ENCODE measurements at regions not wholly inside any gene's neighbourhood (a gene's known extent, or its start where the extent isn't known, plus 50 kb on each side); places are given as distances from the start of the nearest gene placed in this dataset.

DNA sequence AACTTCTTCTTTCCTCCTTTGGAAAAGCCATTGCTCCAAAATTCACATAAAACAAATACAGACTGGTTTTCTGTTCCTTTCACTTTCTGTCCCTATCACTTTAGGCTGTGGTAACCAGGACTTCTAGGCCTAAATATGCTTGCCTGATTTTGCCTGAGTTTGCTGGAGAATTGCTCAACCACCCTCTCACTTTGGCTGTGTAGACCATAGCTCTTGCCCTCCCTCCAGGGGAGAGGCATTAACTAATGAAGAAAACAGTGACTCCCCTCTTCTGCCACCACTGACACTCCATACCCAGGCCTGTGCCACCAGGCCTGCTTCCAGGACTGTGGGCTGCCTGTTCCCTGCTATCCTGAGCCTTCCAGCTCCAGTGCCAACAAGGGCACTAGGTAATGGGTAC is 163.5 kb downstream of the TOMM20 start:
- no peak overlapping the region for H3K27ac ChIP-seq (ENCODE audit: poor library complexity, severe bottlenecking)
- H3K36me3 ChIP-seq (ENCODE audit: low read depth), result no peaks in the 10 kb centered on the region
- no peak for DNase-seq (ENCODE audit: low spot score)

GRCh38 chr1:234963904-234964702 is 164.5 kb downstream of the TOMM20 start:
- DNase-seq (ENCODE audit: low spot score) (no peak), ATAC-seq (ENCODE audit: low read depth) (no peak)
- Histone ChIP-seq H3K27ac (ENCODE audit: poor library complexity, severe bottlenecking) (no peak overlapping the region), H3K9me3 (ENCODE audit: severe bottlenecking) (no peaks in the 10 kb centered on the region), H3K36me3 (ENCODE audit: low read depth) (no peaks in the 10 kb centered on the region), H3K27me3 (ENCODE audit: insufficient read depth, poor library complexity, severe bottlenecking) (no peaks in the 10 kb centered on the region), H3K4me1 (ENCODE audit: insufficient read depth, poor library complexity, severe bottlenecking) (peaks cover 20% of the 10 kb centered on the region), H3K4me3 (ENCODE audit: severe bottlenecking) (no peak overlapping the region)
- no peak for TF ChIP-seq CTCF (IDR thresholded peaks at IDR 0.05; ENCODE audit: poor library complexity, severe bottlenecking)

More for the DNA sequence above, 163.5 kb downstream of the TOMM20 start:
- no peaks in the 10 kb centered on the region for H3K27me3 ChIP-seq (ENCODE audit: insufficient read depth, poor library complexity, severe bottlenecking)
- no peak for ATAC-seq (ENCODE audit: low read depth)
- peaks cover 20% of the 10 kb centered on the region for H3K4me1 ChIP-seq (ENCODE audit: insufficient read depth, poor library complexity, severe bottlenecking)
- no peak for TF ChIP-seq CTCF (IDR thresholded peaks at IDR 0.05; ENCODE audit: poor library complexity, severe bottlenecking)
- H3K9me3 ChIP-seq (ENCODE audit: severe bottlenecking), result no peaks in the 10 kb centered on the region
- no peak overlapping the region for H3K4me3 ChIP-seq (ENCODE audit: severe bottlenecking)

- no peaks in the 10 kb centered on the region for H3K27me3 ChIP-seq (ENCODE audit: insufficient read depth, poor library complexity, severe bottlenecking)
- H3K36me3 ChIP-seq (ENCODE audit: low read depth), result no peaks in the 10 kb centered on the region
- no peak for DNase-seq (ENCODE audit: low spot score)
- H3K9me3 ChIP-seq (ENCODE audit: severe bottlenecking), result no peaks in the 10 kb centered on the region
- TF ChIP-seq CTCF (IDR thresholded peaks at IDR 0.05; ENCODE audit: poor library complexity, severe bottlenecking), result no peak
- ATAC-seq (ENCODE audit: low read depth), result no peak
- H3K4me1 ChIP-seq (ENCODE audit: insufficient read depth, poor library complexity, severe bottlenecking), result peaks cover 20% of the 10 kb centered on the region
- no peak overlapping the region for H3K4me3 ChIP-seq (ENCODE audit: severe bottlenecking)
- H3K27ac ChIP-seq (ENCODE audit: poor library complexity, severe bottlenecking), result no peak overlapping the region
Observed at GRCh38 chr1:234963180-234963903, 165.3 kb downstream of the TOMM20 start.

DNA sequence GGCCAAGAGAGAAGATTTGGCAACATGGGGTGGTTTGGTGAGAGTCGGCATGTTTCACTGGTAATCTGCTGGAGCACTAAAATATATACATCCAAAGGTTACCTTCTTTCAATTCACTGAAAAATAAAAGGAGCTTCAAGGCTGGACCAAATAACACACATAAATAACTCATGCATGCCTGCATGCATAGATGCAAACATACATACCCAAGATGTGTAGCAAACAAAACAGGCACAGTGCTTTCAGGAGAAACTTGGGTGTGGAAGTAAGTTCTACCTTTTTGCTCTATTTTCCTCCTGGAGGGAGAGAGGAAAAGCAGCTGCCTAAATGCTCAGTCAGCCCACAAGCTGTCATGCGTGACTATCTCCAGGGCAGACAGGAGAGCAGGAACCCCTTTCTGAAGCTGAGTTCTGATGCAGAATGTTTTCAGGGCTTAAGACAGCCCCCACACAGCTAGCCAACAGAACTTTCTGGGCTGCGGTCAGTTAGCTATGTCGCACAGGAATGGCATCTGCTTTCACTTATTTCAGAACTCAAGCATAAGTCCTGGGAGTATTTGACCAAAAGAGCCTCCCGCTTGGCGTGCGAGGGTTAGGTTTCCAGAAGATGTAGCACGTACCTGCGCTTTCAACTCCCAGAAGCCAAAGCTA is 166.2 kb downstream of the TOMM20 start:
- no peaks in the 10 kb centered on the region for H3K9me3 ChIP-seq (ENCODE audit: severe bottlenecking)
- no peak for DNase-seq (ENCODE audit: low spot score)
- peaks cover 25% of the 10 kb centered on the region for H3K4me1 ChIP-seq (ENCODE audit: insufficient read depth, poor library complexity, severe bottlenecking)
- no peak overlapping the region for H3K4me3 ChIP-seq (ENCODE audit: severe bottlenecking)
- H3K36me3 ChIP-seq (ENCODE audit: low read depth), result no peaks in the 10 kb centered on the region
- no peaks in the 10 kb centered on the region for H3K27me3 ChIP-seq (ENCODE audit: insufficient read depth, poor library complexity, severe bottlenecking)
- no peak overlapping the region for H3K27ac ChIP-seq (ENCODE audit: poor library complexity, severe bottlenecking)
- no peak for ATAC-seq (ENCODE audit: low read depth)
- TF ChIP-seq CTCF (IDR thresholded peaks at IDR 0.05; ENCODE audit: poor library complexity, severe bottlenecking), result no peak
